ENCODE measurements at regions not wholly inside any gene's neighbourhood (a gene's known extent, or its start where the extent isn't known, plus 50 kb on each side); places are given as distances from the start of the nearest gene placed in this dataset.

DNA sequence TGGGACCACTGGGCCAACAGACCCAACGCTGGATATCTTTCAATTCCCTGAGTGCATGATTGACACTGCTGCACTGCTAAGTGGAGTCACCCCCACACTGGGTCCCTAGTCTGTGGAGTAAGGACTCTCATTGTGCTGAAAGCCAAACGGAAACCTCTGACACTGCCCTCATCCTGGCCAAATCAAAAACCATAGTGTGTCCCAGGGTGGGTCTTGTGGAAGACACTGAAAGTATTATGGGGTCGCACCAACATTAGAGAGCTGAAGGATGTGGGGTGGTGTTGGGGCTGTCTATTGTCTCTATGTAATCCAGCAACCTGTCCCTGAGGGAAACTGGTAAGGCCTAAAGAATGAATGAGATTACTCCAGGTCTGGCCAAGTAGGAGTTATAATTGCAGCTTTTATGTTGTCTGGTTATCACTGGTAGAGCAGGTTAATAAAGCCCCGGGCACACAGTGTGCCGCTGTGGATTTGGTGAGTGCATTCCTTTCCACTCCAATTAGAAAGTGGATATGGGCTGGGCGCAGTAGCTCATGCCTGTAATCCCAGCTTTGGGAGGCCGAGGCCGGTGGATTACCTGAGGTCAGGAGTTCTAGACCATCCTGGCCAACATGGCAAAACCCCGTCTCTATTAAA, 57.9 kb downstream of the HLA-A start:
- TF ChIP-seq, protein P1, sequence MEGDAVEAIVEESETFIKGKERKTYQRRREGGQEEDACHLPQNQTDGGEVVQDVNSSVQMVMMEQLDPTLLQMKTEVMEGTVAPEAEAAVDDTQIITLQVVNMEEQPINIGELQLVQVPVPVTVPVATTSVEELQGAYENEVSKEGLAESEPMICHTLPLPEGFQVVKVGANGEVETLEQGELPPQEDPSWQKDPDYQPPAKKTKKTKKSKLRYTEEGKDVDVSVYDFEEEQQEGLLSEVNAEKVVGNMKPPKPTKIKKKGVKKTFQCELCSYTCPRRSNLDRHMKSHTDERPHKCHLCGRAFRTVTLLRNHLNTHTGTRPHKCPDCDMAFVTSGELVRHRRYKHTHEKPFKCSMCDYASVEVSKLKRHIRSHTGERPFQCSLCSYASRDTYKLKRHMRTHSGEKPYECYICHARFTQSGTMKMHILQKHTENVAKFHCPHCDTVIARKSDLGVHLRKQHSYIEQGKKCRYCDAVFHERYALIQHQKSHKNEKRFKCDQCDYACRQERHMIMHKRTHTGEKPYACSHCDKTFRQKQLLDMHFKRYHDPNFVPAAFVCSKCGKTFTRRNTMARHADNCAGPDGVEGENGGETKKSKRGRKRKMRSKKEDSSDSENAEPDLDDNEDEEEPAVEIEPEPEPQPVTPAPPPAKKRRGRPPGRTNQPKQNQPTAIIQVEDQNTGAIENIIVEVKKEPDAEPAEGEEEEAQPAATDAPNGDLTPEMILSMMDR (IDR thresholded peaks at IDR 0.05; ENCODE audit: poor library complexity, severe bottlenecking) = no peak
- no peak for TF ChIP-seq EZH2 (IDR thresholded peaks at IDR 0.05; ENCODE audit: borderline replicate concordance, insufficient read depth, low read length, poor library complexity, severe bottlenecking)
- no peak for TF ChIP-seq POLR2AphosphoS5 (IDR thresholded peaks at IDR 0.05)
